Spleen (tissue), 7 donors: ENCODE measurements at regions not wholly inside any gene's neighbourhood (a gene's known extent, or its start where the extent isn't known, plus 50 kb on each side); places are given as distances from the start of the nearest gene placed in this dataset.

Experiments
- CTCF ChIP-seq, 11 experiments: fragments of 200-600 bp in 7 of 11; fragments of 450-650 bp in 4 of 11; sonication (generic) in 4 of 11; IDR thresholded peaks in 8 of 11; conservative IDR thresholded peaks in 3 of 11; 1 replicate in 7 of 11; 2 replicates in 4 of 11; pipeline versions ENCODE4 v1.4.0 to v1.8.0; 2016 to 2021; ENCODE audit warnings: antibody characterized with exemption in 11 of 11, inconsistent platforms in 4 of 11, mild to moderate bottlenecking in 1 of 11
- POLR2A ChIP-seq, 3 donors: fragments of 450-650 bp; IDR thresholded peaks; one replicate each; pipeline ENCODE4 v1.5.1; 2017; ENCODE audit warnings: antibody characterized with exemption in 3 of 3, mild to moderate bottlenecking in 1 of 3
- POLR2AphosphoS5 ChIP-seq, 3 donors: sonication (generic); formaldehyde crosslinking; IDR thresholded peaks; one replicate each; pipeline ENCODE4 v1.5.1; 2017; ENCODE audit warnings: antibody characterized with exemption in 3 of 3
- donor health status: DM: no; HTN: no; CAD: no; lungs with moderate emphysema.
- donor health status: DM: no; HTN: no; CAD: no.
- donor health status: DM: no; HTN: no; CAD: no.

- no peak for TF ChIP-seq CTCF (IDR thresholded peaks at IDR 0.05 in 8 of 11, conservative IDR thresholded peaks at IDR 0.05 in 3 of 11)
- no peak for TF ChIP-seq POLR2A (IDR thresholded peaks at IDR 0.05)
- TF ChIP-seq POLR2AphosphoS5 (IDR thresholded peaks at IDR 0.05), result no peak
Measured at GRCh38 chr6:1518855-1519254, 90.9 kb upstream of the FOXC1 start.
